Lung (tissue), 11 donors: ENCODE measurements at regions not wholly inside any gene's neighbourhood (a gene's known extent, or its start where the extent isn't known, plus 50 kb on each side); places are given as distances from the start of the nearest gene placed in this dataset.

Experiments
- ATAC-seq: fragments of 200-7000 bp; cut with Tn5 transposase; one replicate; pipeline ENCODE4 v1.9.1; 2020; ENCODE audit warnings: moderate number of reproducible peaks; ENCODE audit not compliant: insufficient read depth, low FRiP score
- DNase-seq, 3 donors: peaks; one replicate each; pipeline ENCODE4 v3.0.0-alpha.2; 2013 to 2017
- H3K27ac ChIP-seq, 2 donors: one replicate each; pipeline ENCODE4 v1.5.1; 2013; ENCODE audit warnings: mild to moderate bottlenecking in 2 of 2, moderate library complexity in 2 of 2, control low read depth in 1 of 2, inconsistent platforms in 1 of 2, low read depth in 1 of 2, low read length in 1 of 2
- H3K27me3 ChIP-seq, 3 donors: one replicate each; pipeline ENCODE4 v1.5.1; 2013; ENCODE audit warnings: low read length in 2 of 3; ENCODE audit not compliant: control insufficient read depth in 3 of 3, insufficient read depth in 3 of 3
- H3K36me3 ChIP-seq, 4 donors: one replicate each; pipeline ENCODE4 v1.5.1; 2013; ENCODE audit warnings: low read length in 4 of 4, mild to moderate bottlenecking in 1 of 4, moderate library complexity in 1 of 4; ENCODE audit not compliant: control insufficient read depth in 4 of 4, insufficient read depth in 4 of 4
- H3K4me1 ChIP-seq, 5 donors: one replicate each; pipeline ENCODE4 v1.5.1; 2013; ENCODE audit warnings: low read length in 5 of 5, mild to moderate bottlenecking in 2 of 5, moderate library complexity in 1 of 5; ENCODE audit not compliant: control insufficient read depth in 5 of 5, insufficient read depth in 5 of 5
- H3K4me3 ChIP-seq: one replicate; pipeline ENCODE4 v1.5.1; 2013; ENCODE audit warnings: mild to moderate bottlenecking, control low read depth, moderate library complexity
- H3K9ac ChIP-seq, 2 donors: one replicate each; pipeline ENCODE4 v1.5.1; 2013; ENCODE audit warnings: low read length in 2 of 2, control low read depth in 1 of 2; ENCODE audit not compliant: insufficient read depth in 1 of 2
- H3K9me3 ChIP-seq, 4 donors: one replicate each; pipeline ENCODE4 v1.5.1; 2013; ENCODE audit warnings: low read length in 3 of 4, mild to moderate bottlenecking in 1 of 4, moderate library complexity in 1 of 4; ENCODE audit not compliant: control insufficient read depth in 4 of 4, insufficient read depth in 3 of 4
- WGBS, 2 donors: extraction: QIAGEN DNeasy Blood & Tissue Kit; methylation state at CpG; one replicate each; pipeline ENCODE4 v1.1.7; 2013; 5-methylcytosine and 5-hydroxymethylcytosine counted together
- TF ChIP-seq, protein P1 (sequence below): IDR thresholded peaks from 2 replicates; pipeline ENCODE4 v1.5.1; 2012; ENCODE audit warnings: mild to moderate bottlenecking; ENCODE audit errors: control extremely low read depth, extremely low read depth
- donor health status: control.
- donor health status: control.
- donor health status: Bipolar disorder and iron deficiency.
- donor health status: healthy.
- donor health status: DM: yes; HTN: yes; CAD: no.

DNA sequence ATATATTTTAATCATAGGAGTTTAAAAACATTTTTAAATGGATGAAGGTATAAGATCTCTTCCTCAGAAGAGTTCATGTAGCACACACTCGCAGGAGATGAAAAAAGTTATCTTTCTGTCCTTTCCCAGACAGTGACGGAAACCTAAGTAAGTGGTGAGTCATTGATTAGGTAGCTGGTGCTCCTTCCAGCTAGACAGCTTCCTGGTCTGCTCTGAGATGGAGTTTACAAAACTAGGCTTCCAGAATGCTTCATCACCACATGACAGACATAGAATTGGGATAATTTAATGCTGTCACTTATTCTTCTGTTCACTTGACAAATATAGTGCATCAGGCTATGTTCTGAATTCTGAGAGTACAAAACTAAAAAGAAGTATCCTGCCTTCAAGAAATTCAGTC, 2393.0 kb upstream of the C9orf72 start:
- TF ChIP-seq, protein P1, sequence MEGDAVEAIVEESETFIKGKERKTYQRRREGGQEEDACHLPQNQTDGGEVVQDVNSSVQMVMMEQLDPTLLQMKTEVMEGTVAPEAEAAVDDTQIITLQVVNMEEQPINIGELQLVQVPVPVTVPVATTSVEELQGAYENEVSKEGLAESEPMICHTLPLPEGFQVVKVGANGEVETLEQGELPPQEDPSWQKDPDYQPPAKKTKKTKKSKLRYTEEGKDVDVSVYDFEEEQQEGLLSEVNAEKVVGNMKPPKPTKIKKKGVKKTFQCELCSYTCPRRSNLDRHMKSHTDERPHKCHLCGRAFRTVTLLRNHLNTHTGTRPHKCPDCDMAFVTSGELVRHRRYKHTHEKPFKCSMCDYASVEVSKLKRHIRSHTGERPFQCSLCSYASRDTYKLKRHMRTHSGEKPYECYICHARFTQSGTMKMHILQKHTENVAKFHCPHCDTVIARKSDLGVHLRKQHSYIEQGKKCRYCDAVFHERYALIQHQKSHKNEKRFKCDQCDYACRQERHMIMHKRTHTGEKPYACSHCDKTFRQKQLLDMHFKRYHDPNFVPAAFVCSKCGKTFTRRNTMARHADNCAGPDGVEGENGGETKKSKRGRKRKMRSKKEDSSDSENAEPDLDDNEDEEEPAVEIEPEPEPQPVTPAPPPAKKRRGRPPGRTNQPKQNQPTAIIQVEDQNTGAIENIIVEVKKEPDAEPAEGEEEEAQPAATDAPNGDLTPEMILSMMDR, result no peak
- Histone ChIP-seq H3K4me3 (no peak overlapping the region), H3K27ac (no peak overlapping the region), H3K36me3 (no peaks in the 10 kb centered on the region), H3K9ac (no peak overlapping the region), H3K4me1 (no peaks in the 10 kb centered on the region), H3K27me3 (no peaks in the 10 kb centered on the region), H3K9me3 (no peaks in the 10 kb centered on the region)
- no peak for DNase-seq
- 56 to 73% methylated on average over 2 of the region's 2 CpGs for WGBS, 2 donors
- ATAC-seq, result no peak

DNA sequence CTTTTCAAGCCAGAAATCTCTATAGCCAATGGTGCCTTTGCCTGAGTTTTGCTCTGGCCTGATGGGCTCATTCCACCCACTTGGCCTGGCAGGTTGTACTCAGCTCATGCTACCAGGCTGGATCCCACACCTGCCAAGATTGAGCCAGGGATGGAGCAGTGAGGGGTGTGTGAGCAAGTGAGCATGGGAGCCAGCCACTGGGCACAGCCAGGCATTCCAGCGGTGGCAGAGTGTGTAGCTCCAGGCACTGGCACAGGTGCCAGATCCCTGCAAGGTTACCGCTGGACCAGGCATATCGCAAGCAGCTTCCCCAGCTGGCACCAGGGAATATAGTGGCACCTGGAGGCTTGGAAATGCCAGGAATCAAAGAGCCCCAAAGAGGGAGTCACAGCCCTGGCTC, 2395.6 kb upstream of the C9orf72 start:
- no peak for ATAC-seq
- WGBS, 2 donors, result 96 to 97% methylated on average over 3 of the region's 3 CpGs
- H3K9me3 ChIP-seq, result no peaks in the 10 kb centered on the region
- H3K27ac ChIP-seq, result no peak overlapping the region
- no peaks in the 10 kb centered on the region for H3K27me3 ChIP-seq
- no peaks in the 10 kb centered on the region for H3K4me1 ChIP-seq
- no peak overlapping the region for H3K4me3 ChIP-seq
- H3K36me3 ChIP-seq, result no peaks in the 10 kb centered on the region
- no peak overlapping the region for H3K9ac ChIP-seq
- no peak for DNase-seq
- TF ChIP-seq, protein P1, result no peak

DNA sequence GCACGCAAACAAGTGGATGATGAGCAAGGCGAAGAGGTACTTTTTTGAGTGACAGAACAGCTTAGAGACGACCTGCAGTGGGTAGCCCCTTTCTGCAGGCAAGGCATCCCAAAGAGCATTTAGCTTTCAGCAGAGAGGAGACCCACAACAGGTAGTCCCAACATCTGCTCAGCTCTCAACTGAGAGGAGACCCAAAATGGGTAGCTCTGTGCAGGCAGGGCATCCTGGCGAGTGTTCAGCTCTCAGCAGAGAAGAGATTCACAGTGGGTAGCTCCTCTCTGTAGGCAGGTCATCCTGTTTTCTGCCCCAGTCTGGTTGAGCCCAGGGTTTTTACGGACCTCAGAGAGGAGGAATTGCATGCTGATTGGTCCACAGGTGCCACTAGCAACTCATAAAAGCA, 2396.1 kb upstream of the C9orf72 start:
- 74 to 89% methylated on average over 5 of the region's 5 CpGs for WGBS, 2 donors
- Histone ChIP-seq H3K27ac (no peak overlapping the region), H3K4me1 (no peaks in the 10 kb centered on the region), H3K36me3 (no peaks in the 10 kb centered on the region), H3K27me3 (no peaks in the 10 kb centered on the region), H3K9me3 (no peaks in the 10 kb centered on the region), H3K9ac (no peak overlapping the region), H3K4me3 (no peak overlapping the region)
- no peak for DNase-seq
- TF ChIP-seq, protein P1, result no peak
- no peak for ATAC-seq

DNA sequence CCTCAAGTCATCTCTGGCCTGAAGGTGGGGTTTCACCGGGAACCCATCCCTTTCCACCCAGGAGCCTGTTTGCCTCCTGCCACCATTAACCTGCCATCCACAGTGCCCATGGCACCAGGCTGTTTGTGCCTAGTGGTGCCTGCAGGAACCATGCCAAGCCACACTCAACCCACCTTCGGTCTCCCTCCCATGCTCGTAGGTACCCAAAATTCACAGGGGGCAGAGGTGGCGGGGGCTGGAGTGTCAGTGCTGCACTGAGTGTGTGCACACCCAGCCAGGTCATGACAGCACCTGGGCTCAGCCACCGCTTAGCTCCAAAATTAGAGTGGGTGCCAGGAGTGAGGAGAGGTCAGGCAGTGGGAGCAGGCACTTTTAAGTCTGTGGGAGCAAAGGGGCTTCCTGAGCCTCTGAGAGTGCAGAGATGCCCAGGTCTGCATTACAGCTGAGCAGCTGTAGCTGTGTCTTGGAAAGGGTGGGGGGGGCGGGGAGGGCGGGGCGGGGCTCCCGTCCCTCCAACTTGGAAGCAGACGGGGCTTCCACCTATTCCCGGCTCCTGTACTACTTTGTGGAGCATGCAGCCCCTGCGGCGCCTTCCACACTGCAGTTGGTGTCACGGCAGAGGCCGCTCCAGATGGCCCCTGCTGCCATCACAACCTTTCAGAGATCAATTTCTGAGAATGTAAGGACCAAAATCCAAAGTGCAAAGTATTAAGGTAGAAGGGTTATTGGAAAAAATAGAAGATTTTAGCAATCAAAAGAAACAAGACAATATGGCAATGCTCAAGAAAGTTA, 2396.8 kb upstream of the C9orf72 start:
- no peak overlapping the region for H3K9ac ChIP-seq
- no peak overlapping the region for H3K4me3 ChIP-seq
- no peaks in the 10 kb centered on the region for H3K9me3 ChIP-seq
- no peak overlapping the region for H3K27ac ChIP-seq
- TF ChIP-seq, protein P1, result no peak
- H3K4me1 ChIP-seq, result no peaks in the 10 kb centered on the region
- DNase-seq (no peak), ATAC-seq (no peak)
- H3K27me3 ChIP-seq, result no peaks in the 10 kb centered on the region
- WGBS, 2 donors, result 82 to 90% methylated on average over 14 to 15 of the region's 15 CpGs
- H3K36me3 ChIP-seq, result no peaks in the 10 kb centered on the region
